IPS-20b (cell line): ENCODE measurements at regions not wholly inside any gene's neighbourhood (a gene's known extent, or its start where the extent isn't known, plus 50 kb on each side); places are given as distances from the start of the nearest gene placed in this dataset.
"Not testable (repeated sequence)": the region's sequence is repeated elsewhere in the genome, so short reads cannot be mapped to it uniquely, and the experiment has no call there.

Source experiments
- H3K27ac ChIP-seq: one replicate; pipeline ENCODE4 v1.5.1; 2013; ENCODE audit warnings: low read length
- H3K27me3 ChIP-seq: 2 replicates; pipeline ENCODE4 v1.6.1; 2013; ENCODE audit warnings: mild to moderate bottlenecking, low read length, inconsistent platforms; ENCODE audit not compliant: insufficient read depth
- H3K36me3 ChIP-seq: 2 replicates; pipeline ENCODE4 v1.6.1; 2013; ENCODE audit warnings: low read depth, mild to moderate bottlenecking, inconsistent platforms, low read length, moderate library complexity; ENCODE audit not compliant: insufficient read depth
- H3K4me1 ChIP-seq: 2 replicates; pipeline ENCODE4 v1.6.1; 2013; ENCODE audit warnings: mild to moderate bottlenecking, control low read depth, inconsistent platforms, low read length, moderate library complexity; ENCODE audit not compliant: insufficient read depth
- H3K4me3 ChIP-seq: 2 replicates; pipeline ENCODE4 v1.5.1; 2013; ENCODE audit warnings: mild to moderate bottlenecking, low read length, inconsistent platforms
- H3K9ac ChIP-seq: 2 replicates; pipeline ENCODE4 v1.6.1; 2013; ENCODE audit warnings: low read depth, mild to moderate bottlenecking, inconsistent platforms, low read length, moderate library complexity
- H3K9me3 ChIP-seq: 2 replicates; pipeline ENCODE4 v1.6.1; 2013; ENCODE audit warnings: mild to moderate bottlenecking, low read depth, low read length, inconsistent platforms; ENCODE audit not compliant: insufficient read depth

GRCh38 chr15:59892985-59893384 is 111.1 kb upstream of the FOXB1 start:
- Histone ChIP-seq H3K9me3 (no peaks in the 10 kb centered on the region), H3K4me3 (no peak overlapping the region), H3K27ac (no peak overlapping the region), H3K36me3 (no peaks in the 10 kb centered on the region), H3K9ac (no peak overlapping the region), H3K27me3 (no peaks in the 10 kb centered on the region), H3K4me1 (peaks cover 8% of the 10 kb centered on the region; the same call in 1 of the 2 replicates)

- peaks cover 12% of the 10 kb centered on the region; the same call in 1 of the 2 replicates for H3K4me1 ChIP-seq
- H3K4me3 ChIP-seq, H3K9ac ChIP-seq, H3K27ac ChIP-seq, H3K27me3 ChIP-seq, H3K36me3 ChIP-seq, H3K9me3 ChIP-seq: not testable (repeated sequence)
Measured at GRCh38 chr15:59887870-59888269, 116.2 kb upstream of the FOXB1 start.

- no peaks in the 10 kb centered on the region for H3K27me3 ChIP-seq
- no peaks in the 10 kb centered on the region for H3K36me3 ChIP-seq
- no peaks in the 10 kb centered on the region for H3K9me3 ChIP-seq
- H3K4me1 ChIP-seq = peaks cover 12% of the 10 kb centered on the region; the same call in 1 of the 2 replicates
- H3K4me3 ChIP-seq = no peak overlapping the region
- no peak overlapping the region for H3K9ac ChIP-seq
- no peak overlapping the region for H3K27ac ChIP-seq
Measured at GRCh38 chr15:59887211-59887610, 116.9 kb upstream of the FOXB1 start.

GRCh38 chr15:59886441-59886840 is 117.7 kb upstream of the FOXB1 start:
- Histone ChIP-seq H3K27ac (no peak overlapping the region), H3K4me3 (no peak overlapping the region), H3K4me1 (peaks cover 12% of the 10 kb centered on the region; the same call in 1 of the 2 replicates)

GRCh38 chr15:59885832-59886231 is 118.3 kb upstream of the FOXB1 start:
- Histone ChIP-seq H3K9me3 (no peaks in the 10 kb centered on the region), H3K4me1 (peaks cover 12% of the 10 kb centered on the region; the same call in 1 of the 2 replicates), H3K36me3 (no peaks in the 10 kb centered on the region), H3K27me3 (no peaks in the 10 kb centered on the region), H3K9ac (no peak overlapping the region), H3K4me3 (no peak overlapping the region), H3K27ac (no peak overlapping the region)

More at GRCh38 chr15:59886441-59886840, 117.7 kb upstream of the FOXB1 start:
- H3K27me3 ChIP-seq = no peaks in the 10 kb centered on the region
- no peak overlapping the region for H3K9ac ChIP-seq
- no peaks in the 10 kb centered on the region for H3K36me3 ChIP-seq
- no peaks in the 10 kb centered on the region for H3K9me3 ChIP-seq

- H3K27ac ChIP-seq = no peak overlapping the region
- H3K36me3 ChIP-seq = no peaks in the 10 kb centered on the region
- no peak overlapping the region for H3K4me3 ChIP-seq
- H3K9me3 ChIP-seq = no peaks in the 10 kb centered on the region
- H3K9ac ChIP-seq = no peak overlapping the region
- H3K4me1 ChIP-seq = peaks cover 3% of the 10 kb centered on the region; the same call in 1 of the 2 replicates
- no peaks in the 10 kb centered on the region for H3K27me3 ChIP-seq
Measured at GRCh38 chr15:59879506-59880265, 124.4 kb upstream of the FOXB1 start.

- Histone ChIP-seq H3K9ac (no peak overlapping the region), H3K27me3 (no peaks in the 10 kb centered on the region), H3K4me3 (no peak overlapping the region), H3K9me3 (no peaks in the 10 kb centered on the region), H3K27ac (no peak overlapping the region), H3K4me1 (peaks cover 3% of the 10 kb centered on the region; the same call in 1 of the 2 replicates), H3K36me3 (no peaks in the 10 kb centered on the region)
Measured at GRCh38 chr15:59876140-59876539, 128.0 kb upstream of the FOXB1 start.

GRCh38 chr15:59873644-59874272 is 130.4 kb upstream of the FOXB1 start:
- H3K27me3 ChIP-seq = no peaks in the 10 kb centered on the region
- no peak overlapping the region for H3K9ac ChIP-seq
- peaks cover 1% of the 10 kb centered on the region; the same call in 1 of the 2 replicates for H3K4me1 ChIP-seq
- no peak overlapping the region for H3K4me3 ChIP-seq
- no peak overlapping the region for H3K27ac ChIP-seq
- no peaks in the 10 kb centered on the region for H3K36me3 ChIP-seq
- H3K9me3 ChIP-seq = no peaks in the 10 kb centered on the region

GRCh38 chr15:59867086-59867855 is 136.8 kb upstream of the FOXB1 start:
- no peaks in the 10 kb centered on the region for H3K9me3 ChIP-seq
- H3K4me1 ChIP-seq = peaks cover 5% of the 10 kb centered on the region; the same call in 1 of the 2 replicates
- H3K9ac ChIP-seq = no peak overlapping the region
- H3K36me3 ChIP-seq = no peaks in the 10 kb centered on the region
- H3K27ac ChIP-seq = no peak overlapping the region
- H3K27me3 ChIP-seq = no peaks in the 10 kb centered on the region
- H3K4me3 ChIP-seq = no peak overlapping the region

GRCh38 chr15:59866642-59867041 is 137.5 kb upstream of the FOXB1 start:
- H3K4me1 ChIP-seq = peaks cover 5% of the 10 kb centered on the region; the same call in 1 of the 2 replicates
- no peak overlapping the region for H3K9ac ChIP-seq
- no peak overlapping the region for H3K4me3 ChIP-seq
- H3K36me3 ChIP-seq = no peaks in the 10 kb centered on the region
- no peaks in the 10 kb centered on the region for H3K27me3 ChIP-seq
- no peak overlapping the region for H3K27ac ChIP-seq
- H3K9me3 ChIP-seq = no peaks in the 10 kb centered on the region

- Histone ChIP-seq H3K27me3 (no peaks in the 10 kb centered on the region), H3K4me3 (no peak overlapping the region), H3K4me1 (peaks cover 5% of the 10 kb centered on the region; the same call in 1 of the 2 replicates), H3K27ac (no peak overlapping the region), H3K9ac (no peak overlapping the region), H3K9me3 (no peaks in the 10 kb centered on the region), H3K36me3 (no peaks in the 10 kb centered on the region)
Measured at GRCh38 chr15:59862191-59863155, 141.6 kb upstream of the FOXB1 start.
